CD4-positive, alpha-beta memory T cell (primary cell): ENCODE measurements at regions not wholly inside any gene's neighbourhood (a gene's known extent, or its start where the extent isn't known, plus 50 kb on each side); places are given as distances from the start of the nearest gene placed in this dataset.

Experiments used
- CTCF ChIA-PET: fragments of 350-600 bp; sonication (Branson Sonifier 250); formaldehyde crosslinking; loops from one replicate; lab custom pipeline; 2021; ENCODE audit warnings: inconsistent platforms; ENCODE audit not compliant: partially characterized antibody; lab: Charles Lee
- POLR2A ChIA-PET: fragments of 350-600 bp; sonication (Branson Sonifier 250); formaldehyde crosslinking; loops from one replicate; lab custom pipeline; 2021; ENCODE audit not compliant: partially characterized antibody; lab: Charles Lee
- DNase-seq, 5 donors: peaks; one replicate each; pipeline versions ENCODE4 v3.0.0 to v3.0.0-alpha.2; 2020 to 2022; ENCODE audit warnings: mixed read lengths in 1 of 5
- H3K27ac ChIP-seq: one replicate; pipeline ENCODE4 v1.7.0; 2013; ENCODE audit warnings: low read depth, low read length
- H3K27me3 ChIP-seq: 2 replicates; pipeline ENCODE4 v1.7.0; 2013; ENCODE audit warnings: mild to moderate bottlenecking, low read length, moderate library complexity; ENCODE audit not compliant: insufficient read depth
- H3K36me3 ChIP-seq: 2 replicates; pipeline ENCODE4 v1.7.0; 2013; ENCODE audit warnings: mild to moderate bottlenecking, low read length, moderate library complexity; ENCODE audit not compliant: insufficient read depth
- H3K4me1 ChIP-seq: 2 replicates; pipeline ENCODE4 v1.7.0; 2013; ENCODE audit warnings: mild to moderate bottlenecking, low read length, moderate library complexity; ENCODE audit not compliant: insufficient read depth
- H3K4me3 ChIP-seq, 2 donors: one replicate each; pipeline ENCODE4 v1.7.0; 2013; ENCODE audit warnings: low read length in 2 of 2, mild to moderate bottlenecking in 1 of 2
- H3K9me3 ChIP-seq, 2 donors: one replicate each; pipeline ENCODE4 v1.7.0; 2013; ENCODE audit warnings: low read length in 2 of 2, control low read depth in 1 of 2; ENCODE audit not compliant: control insufficient read depth in 1 of 2
- H3K27ac Mint-ChIP-seq, 7 donors: one replicate each; pipeline ENCODE4 v1.8.0; 2020 to 2021; ENCODE audit warnings: mixed read lengths in 7 of 7, mild to moderate bottlenecking in 6 of 7, inconsistent platforms in 3 of 7, moderate library complexity in 3 of 7
- H3K27me3 Mint-ChIP-seq, 2 donors: one replicate each; pipeline ENCODE4 v1.8.0; 2020 to 2021; ENCODE audit warnings: mixed read lengths in 2 of 2
- H3K36me3 Mint-ChIP-seq, 2 donors: one replicate each; pipeline ENCODE4 v1.8.0; 2020 to 2021; ENCODE audit warnings: mixed read lengths in 2 of 2, inconsistent platforms in 1 of 2, mild to moderate bottlenecking in 1 of 2
- H3K4me1 Mint-ChIP-seq, 4 donors: one replicate each; pipeline ENCODE4 v1.8.0; 2020 to 2021; ENCODE audit warnings: mixed read lengths in 4 of 4, mild to moderate bottlenecking in 1 of 4
- H3K4me3 Mint-ChIP-seq, 8 donors: one replicate each; pipeline ENCODE4 v1.8.0; 2020 to 2021; ENCODE audit warnings: mixed read lengths in 8 of 8, mild to moderate bottlenecking in 7 of 8, moderate library complexity in 6 of 8, inconsistent platforms in 3 of 8
- H3K9me3 Mint-ChIP-seq, 8 donors: one replicate each; pipeline ENCODE4 v1.8.0; 2020 to 2021; ENCODE audit warnings: mixed read lengths in 8 of 8, mild to moderate bottlenecking in 5 of 8, inconsistent platforms in 3 of 8, moderate library complexity in 1 of 8
- intact Hi-C: fragments of 100-400 bp; cut with micrococcal nuclease; formaldehyde crosslinking; loops from one replicate; pipeline ENCODE4 v1.15.1; 2023

DNA sequence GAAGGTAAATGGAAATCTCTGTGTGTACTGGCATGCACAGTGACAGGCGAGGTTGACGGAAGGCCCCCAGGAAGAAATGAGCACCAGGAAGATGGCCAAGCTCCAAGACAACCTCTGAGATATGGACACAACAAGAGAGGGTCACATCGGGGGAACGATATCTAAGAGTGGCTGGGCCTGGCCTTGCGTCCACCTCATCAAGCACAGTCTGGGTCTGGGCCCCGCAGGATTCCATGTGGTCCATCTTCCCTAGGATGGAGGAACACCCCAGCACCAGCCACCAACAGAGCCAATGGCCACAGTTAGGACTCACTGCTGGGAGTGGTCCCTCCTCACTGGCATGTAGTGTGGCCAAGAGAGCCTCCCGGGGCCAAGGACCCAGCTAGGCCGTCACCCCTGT, 272.6 kb upstream of the AGTR2 start:
- Histone ChIP-seq H3K4me3 (no peak overlapping the region), H3K36me3 (no peaks in the 10 kb centered on the region), H3K4me1 (no peaks in the 10 kb centered on the region), H3K27ac (no peak overlapping the region), H3K27me3 (no peaks in the 10 kb centered on the region), H3K9me3 (no peaks in the 10 kb centered on the region)
- Mint-ChIP-seq H3K36me3 (no peaks in the 10 kb centered on the region), H3K4me1 (peaks cover 0 to 26% (median 2%) of the 10 kb centered on the region in 4 donors), H3K27ac (no peak overlapping the region), H3K9me3 (peaks cover 0 to 10% (median 0%) of the 10 kb centered on the region in 8 donors), H3K27me3 (no peaks in the 10 kb centered on the region), H3K4me3 (no peak overlapping the region)
- no peak for DNase-seq
- CTCF ChIA-PET = no interaction called here
- intact Hi-C loops = no loop called here
- POLR2A ChIA-PET = no interaction called here

DNA sequence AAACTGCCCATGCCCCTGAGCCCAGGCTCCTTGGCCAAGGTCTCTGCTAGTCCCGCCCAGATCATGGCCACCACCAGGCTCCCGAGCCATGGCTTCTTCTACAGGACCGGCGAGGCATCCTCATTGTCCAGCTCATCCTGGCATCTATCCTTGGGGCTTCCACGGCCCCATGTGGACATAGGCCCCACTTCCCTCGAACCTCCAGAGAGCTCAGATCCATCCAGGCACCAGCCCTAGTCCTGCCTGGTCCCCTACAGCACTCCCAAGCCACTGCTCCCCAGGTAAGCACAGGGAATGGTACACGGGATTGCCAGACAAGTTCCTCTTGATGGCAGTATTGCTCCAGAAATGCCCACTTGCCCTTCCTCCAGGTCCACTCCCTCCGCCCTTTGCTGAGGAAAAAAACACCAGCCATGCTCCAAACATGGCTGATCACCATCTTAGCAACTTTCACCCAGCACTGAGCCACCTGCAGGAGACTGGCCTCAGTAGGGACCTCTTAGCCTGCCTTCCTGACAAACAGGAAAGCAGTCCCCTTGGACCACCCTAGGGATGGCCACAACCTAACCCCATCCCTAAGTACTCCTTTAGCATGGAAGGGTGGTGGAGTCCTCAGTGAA, 272.1 kb upstream of the AGTR2 start:
- H3K27ac Mint-ChIP-seq = peak overlapping the region in 3 of 7 donors; percentile 25 to 80 (median 74)
- H3K27ac ChIP-seq = no peak overlapping the region
- no peak overlapping the region for H3K4me3 ChIP-seq
- H3K27me3 Mint-ChIP-seq = no peaks in the 10 kb centered on the region
- H3K36me3 Mint-ChIP-seq = no peaks in the 10 kb centered on the region
- peaks cover 0 to 21% (median 1%) of the 10 kb centered on the region in 4 donors for H3K4me1 Mint-ChIP-seq
- no peak overlapping the region for H3K4me3 Mint-ChIP-seq
- H3K36me3 ChIP-seq = no peaks in the 10 kb centered on the region
- intact Hi-C loops = no loop called here
- ChIA-PET CTCF (no interaction called here), POLR2A (no interaction called here)
- H3K4me1 ChIP-seq = no peaks in the 10 kb centered on the region
- DNase-seq = peak in 4 of 5 donors; percentile 78 to 79 (median 79)
- no peaks in the 10 kb centered on the region for H3K27me3 ChIP-seq
- peaks cover 0 to 10% (median 0%) of the 10 kb centered on the region in 8 donors for H3K9me3 Mint-ChIP-seq
- H3K9me3 ChIP-seq = no peaks in the 10 kb centered on the region

DNA sequence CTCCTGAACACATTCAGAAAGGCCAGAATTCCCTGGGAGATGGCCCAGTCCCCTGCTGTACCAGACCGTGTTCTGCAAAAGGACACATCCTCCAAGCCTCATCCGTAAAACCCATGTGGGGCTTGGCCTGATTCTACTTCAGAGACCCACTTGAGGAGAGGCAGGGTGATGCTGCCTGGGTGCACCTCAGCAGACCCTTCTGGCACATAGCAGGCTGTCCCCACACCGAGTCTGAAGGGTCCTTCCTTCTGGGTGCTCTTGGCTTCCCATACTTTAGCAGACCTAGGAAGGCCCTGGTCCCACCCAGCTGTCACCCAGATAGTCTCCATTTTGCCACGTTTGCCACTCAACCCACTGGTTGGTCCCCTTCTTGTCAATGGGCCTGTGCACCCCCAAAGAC, 270.1 kb upstream of the AGTR2 start:
- ChIA-PET CTCF (no interaction called here), POLR2A (no interaction called here)
- no peaks in the 10 kb centered on the region for H3K4me1 ChIP-seq
- Mint-ChIP-seq H3K27me3 (no peaks in the 10 kb centered on the region), H3K9me3 (peaks cover 0 to 10% (median 0%) of the 10 kb centered on the region in 8 donors), H3K4me3 (no peak overlapping the region), H3K4me1 (peaks cover 0 to 14% (median 0%) of the 10 kb centered on the region in 4 donors), H3K27ac (no peak overlapping the region), H3K36me3 (no peaks in the 10 kb centered on the region)
- H3K27ac ChIP-seq = no peak overlapping the region
- no peaks in the 10 kb centered on the region for H3K27me3 ChIP-seq
- DNase-seq = no peak
- no peaks in the 10 kb centered on the region for H3K9me3 ChIP-seq
- intact Hi-C loops = no loop called here
- H3K36me3 ChIP-seq = no peaks in the 10 kb centered on the region
- no peak overlapping the region for H3K4me3 ChIP-seq

DNA sequence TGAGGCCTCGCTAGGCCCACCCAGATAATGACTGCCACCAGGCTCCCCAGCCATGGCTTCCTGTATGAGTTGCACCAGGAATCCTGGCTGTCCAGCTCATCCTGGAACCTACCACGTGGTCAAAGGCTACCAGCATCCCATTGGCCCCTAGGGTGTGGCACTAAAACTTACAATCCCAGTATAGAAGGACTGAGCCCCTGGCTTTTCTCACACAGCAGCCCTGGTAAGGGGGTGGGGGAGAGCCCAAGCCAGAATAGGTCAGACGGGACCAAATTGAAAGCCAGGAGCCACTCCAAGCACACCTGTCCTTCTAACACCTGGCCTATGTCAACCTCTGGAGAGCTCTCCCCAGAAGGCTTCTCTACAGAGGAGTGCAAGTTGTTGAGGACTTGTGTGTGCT, 269.3 kb upstream of the AGTR2 start:
- Histone ChIP-seq H3K4me1 (no peaks in the 10 kb centered on the region), H3K36me3 (no peaks in the 10 kb centered on the region), H3K4me3 (no peak overlapping the region), H3K27me3 (no peaks in the 10 kb centered on the region), H3K9me3 (no peaks in the 10 kb centered on the region), H3K27ac (no peak overlapping the region)
- Mint-ChIP-seq H3K27ac (no peak overlapping the region), H3K36me3 (no peaks in the 10 kb centered on the region), H3K4me3 (no peak overlapping the region), H3K9me3 (peaks cover 0 to 8% (median 0%) of the 10 kb centered on the region in 8 donors), H3K4me1 (peaks cover 0 to 14% (median 0%) of the 10 kb centered on the region in 4 donors), H3K27me3 (no peaks in the 10 kb centered on the region)
- intact Hi-C loops = no loop called here
- ChIA-PET POLR2A (no interaction called here), CTCF (no interaction called here)
- no peak for DNase-seq

DNA sequence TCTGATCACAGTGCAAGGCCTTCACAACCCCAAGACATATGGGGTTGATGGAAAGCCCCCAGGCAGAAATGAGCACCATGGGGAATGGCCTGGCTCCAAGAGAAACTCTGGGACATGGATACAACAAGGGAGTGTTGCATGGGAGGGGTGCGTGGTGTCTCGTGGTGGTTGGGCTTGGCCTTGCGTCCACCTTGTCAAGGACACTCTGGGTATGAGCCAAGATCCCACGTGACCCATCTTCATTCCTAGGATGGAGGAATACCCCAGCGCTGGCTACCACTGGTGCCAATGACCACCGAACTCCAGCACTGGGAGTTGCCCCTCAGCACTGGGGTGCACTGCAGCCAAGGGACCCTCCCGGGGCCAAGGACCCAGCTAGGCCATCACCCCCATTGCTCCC, 267.5 kb upstream of the AGTR2 start:
- intact Hi-C loops = no loop called here
- no peak for DNase-seq
- CTCF ChIA-PET = no interaction called here
- Mint-ChIP-seq H3K36me3 (no peaks in the 10 kb centered on the region), H3K27me3 (no peaks in the 10 kb centered on the region), H3K27ac (no peak overlapping the region), H3K4me3 (no peak overlapping the region), H3K4me1 (peaks cover 0 to 14% (median 0%) of the 10 kb centered on the region in 4 donors), H3K9me3 (peaks cover 0 to 5% (median 0%) of the 10 kb centered on the region in 8 donors)
- POLR2A ChIA-PET = no interaction called here
- no peaks in the 10 kb centered on the region for H3K27me3 ChIP-seq
- no peak overlapping the region for H3K4me3 ChIP-seq
- no peak overlapping the region for H3K27ac ChIP-seq
- no peaks in the 10 kb centered on the region for H3K9me3 ChIP-seq
- H3K4me1 ChIP-seq = no peaks in the 10 kb centered on the region
- no peaks in the 10 kb centered on the region for H3K36me3 ChIP-seq

DNA sequence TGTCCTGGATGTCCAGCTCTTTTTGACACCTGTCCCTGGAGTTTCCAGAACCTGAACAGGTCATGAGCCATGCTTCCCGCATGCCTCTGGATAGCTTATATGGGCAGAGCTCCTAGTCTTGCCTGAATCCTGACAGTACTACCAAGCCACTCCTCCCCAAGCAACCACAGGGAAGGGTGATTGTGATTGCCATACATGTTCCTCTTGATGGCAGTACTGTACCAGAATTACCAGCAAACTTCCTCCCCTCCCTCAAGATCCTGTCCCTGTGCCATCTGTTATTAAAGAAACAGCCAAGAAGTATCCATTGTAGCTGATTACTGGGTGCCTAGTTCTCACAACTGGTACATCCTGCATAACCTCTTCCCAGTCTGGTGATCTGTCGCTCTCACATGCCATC, 264.3 kb upstream of the AGTR2 start:
- ChIA-PET POLR2A (no interaction called here), CTCF (no interaction called here)
- Mint-ChIP-seq H3K9me3 (peaks cover 0 to 6% (median 0%) of the 10 kb centered on the region in 8 donors), H3K4me1 (no peaks in the 10 kb centered on the region), H3K27ac (no peak overlapping the region), H3K36me3 (no peaks in the 10 kb centered on the region), H3K4me3 (no peak overlapping the region), H3K27me3 (no peaks in the 10 kb centered on the region)
- Histone ChIP-seq H3K4me3 (no peak overlapping the region), H3K9me3 (no peaks in the 10 kb centered on the region), H3K27me3 (no peaks in the 10 kb centered on the region), H3K27ac (no peak overlapping the region), H3K36me3 (no peaks in the 10 kb centered on the region), H3K4me1 (no peaks in the 10 kb centered on the region)
- DNase-seq = no peak
- intact Hi-C loops = no loop called here

DNA sequence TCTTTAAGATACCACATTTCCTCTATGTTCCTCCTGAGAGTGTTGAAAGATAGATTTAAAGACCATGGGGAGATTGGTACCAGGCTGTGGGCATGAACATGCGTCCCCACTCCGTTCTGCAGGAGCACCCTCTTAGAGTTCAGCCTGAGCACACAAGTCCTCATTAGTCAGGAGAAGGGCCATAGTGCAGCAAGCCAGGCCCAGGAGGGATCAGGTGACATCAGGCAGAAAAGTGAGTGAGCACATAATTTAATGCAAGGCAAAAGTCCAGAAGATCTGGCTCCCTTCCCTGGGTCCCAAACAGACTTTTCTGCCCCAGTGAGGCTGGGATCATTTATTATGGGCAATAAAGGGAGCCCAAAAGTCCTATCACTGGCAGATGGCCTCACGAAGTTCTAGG, 263.7 kb upstream of the AGTR2 start:
- intact Hi-C loops = no loop called here
- H3K4me1 ChIP-seq = no peaks in the 10 kb centered on the region

More for the DNA sequence above, 263.7 kb upstream of the AGTR2 start:
- Histone ChIP-seq H3K27me3 (no peaks in the 10 kb centered on the region), H3K27ac (no peak overlapping the region), H3K4me3 (no peak overlapping the region), H3K9me3 (no peaks in the 10 kb centered on the region), H3K36me3 (no peaks in the 10 kb centered on the region)
- peaks cover 0 to 6% (median 0%) of the 10 kb centered on the region in 8 donors for H3K9me3 Mint-ChIP-seq
- H3K36me3 Mint-ChIP-seq = no peaks in the 10 kb centered on the region
- POLR2A ChIA-PET = no interaction called here
- H3K27ac Mint-ChIP-seq = no peak overlapping the region
- CTCF ChIA-PET = no interaction called here
- no peak for DNase-seq
- no peaks in the 10 kb centered on the region for H3K27me3 Mint-ChIP-seq
- no peak overlapping the region for H3K4me3 Mint-ChIP-seq
- no peaks in the 10 kb centered on the region for H3K4me1 Mint-ChIP-seq
